DND-41 (cell line): ENCODE measurements at regions not wholly inside any gene's neighbourhood (a gene's known extent, or its start where the extent isn't known, plus 50 kb on each side); places are given as distances from the start of the nearest gene placed in this dataset.

Experiments used
- ATAC-seq: fragments of 200-7000 bp; cut with Tn5 transposase; 3 replicates; pipeline ENCODE4 v1.9.1; 2021; ENCODE audit warnings: low read depth; ENCODE audit not compliant: insufficient read depth
- DNase-seq: peaks from one replicate; pipeline ENCODE4 v3.0.0-alpha.2; 2020
- H2AFZ ChIP-seq: 2 replicates; pipeline ENCODE4 v1.6.0; 2012; ENCODE audit warnings: low read depth, low read length
- H3K27ac ChIP-seq: 2 replicates; pipeline ENCODE4 v1.5.1; 2012; ENCODE audit warnings: low read length, inconsistent platforms
- H3K27me3 ChIP-seq: fragments of 200-600 bp; sonication (generic); 2 replicates; pipeline ENCODE4 v1.6.0; 2012; ENCODE audit warnings: low read length, mild to moderate bottlenecking, inconsistent platforms; ENCODE audit not compliant: insufficient read depth, poor library complexity
- H3K36me3 ChIP-seq: 2 replicates; pipeline ENCODE4 v1.5.1; 2012; ENCODE audit warnings: low read length, inconsistent platforms; ENCODE audit not compliant: insufficient read depth
- H3K4me1 ChIP-seq: 2 replicates; pipeline ENCODE4 v1.5.1; 2012; ENCODE audit warnings: mild to moderate bottlenecking, low read length; ENCODE audit not compliant: insufficient read depth
- H3K4me2 ChIP-seq: 2 replicates; pipeline ENCODE4 v1.6.0; 2012; ENCODE audit warnings: mild to moderate bottlenecking, moderate library complexity, low read length, inconsistent platforms; ENCODE audit not compliant: insufficient read depth
- H3K4me3 ChIP-seq, 2 experiments: fragments of 200-600 bp in 1 of 2; shearing (Covaris generic) in 1 of 2; 2 replicates each; pipeline ENCODE4 v1.5.1; 2012 to 2016; ENCODE audit warnings: inconsistent platforms in 2 of 2, low read length in 2 of 2, mild to moderate bottlenecking in 2 of 2, low read depth in 1 of 2, moderate library complexity in 1 of 2
- H3K79me2 ChIP-seq: 2 replicates; pipeline ENCODE4 v1.6.0; 2012; ENCODE audit warnings: low read length, inconsistent platforms; ENCODE audit not compliant: insufficient read depth
- H3K9ac ChIP-seq: 2 replicates; pipeline ENCODE4 v1.6.0; 2012; ENCODE audit warnings: low read depth, mild to moderate bottlenecking, inconsistent platforms, low read length, moderate library complexity
- H3K9me3 ChIP-seq: 2 replicates; pipeline ENCODE4 v1.5.1; 2012; ENCODE audit warnings: low read length, moderate library complexity, mild to moderate bottlenecking, inconsistent platforms; ENCODE audit not compliant: insufficient read depth, severe bottlenecking
- H4K20me1 ChIP-seq: 2 replicates; pipeline ENCODE4 v1.6.0; 2012; ENCODE audit warnings: low read length; ENCODE audit not compliant: insufficient read depth
- CTCF ChIP-seq: IDR thresholded peaks from 2 replicates; pipeline ENCODE4 v1.5.1; 2012; ENCODE audit warnings: borderline replicate concordance, low read length, moderate library complexity, mild to moderate bottlenecking; ENCODE audit not compliant: poor library complexity, severe bottlenecking; ENCODE audit errors: extremely low read depth
- EZH2 ChIP-seq: IDR thresholded peaks from 3 replicates; pipeline ENCODE4 v1.6.1; 2012; ENCODE audit warnings: borderline replicate concordance, low read depth, mild to moderate bottlenecking, moderate library complexity, low read length, inconsistent platforms; ENCODE audit not compliant: severe bottlenecking

- no peaks in the 10 kb centered on the region for H3K79me2 ChIP-seq
- no peak overlapping the region for H3K9ac ChIP-seq
- H3K27ac ChIP-seq, result no peak overlapping the region
- no peak overlapping the region for H2AFZ ChIP-seq
- no peak overlapping the region for H3K4me2 ChIP-seq
- no peaks in the 10 kb centered on the region for H4K20me1 ChIP-seq
- H3K27me3 ChIP-seq, result no peaks in the 10 kb centered on the region
- H3K4me1 ChIP-seq, result no peaks in the 10 kb centered on the region
- ATAC-seq (no peak), DNase-seq (no peak)
- no peak overlapping the region for H3K4me3 ChIP-seq
- no peak for TF ChIP-seq EZH2
- no peak for TF ChIP-seq CTCF
- no peaks in the 10 kb centered on the region for H3K9me3 ChIP-seq
- no peaks in the 10 kb centered on the region for H3K36me3 ChIP-seq
Observed at GRCh38 chr6:50992704-50993625, 174.3 kb downstream of the TFAP2B start.

GRCh38 chr6:50993941-50994720, 175.5 kb downstream of the TFAP2B start:
- no peaks in the 10 kb centered on the region for H3K27me3 ChIP-seq
- H3K36me3 ChIP-seq, result no peaks in the 10 kb centered on the region
- H3K79me2 ChIP-seq, result no peaks in the 10 kb centered on the region
- no peak overlapping the region for H3K27ac ChIP-seq
- H2AFZ ChIP-seq, result no peak overlapping the region
- TF ChIP-seq EZH2 (no peak), CTCF (no peak)
- no peak for ATAC-seq
- H3K9ac ChIP-seq, result no peak overlapping the region
- no peak overlapping the region for H3K4me3 ChIP-seq
- H3K4me1 ChIP-seq, result no peaks in the 10 kb centered on the region
- H3K9me3 ChIP-seq, result no peaks in the 10 kb centered on the region
- H3K4me2 ChIP-seq, result no peak overlapping the region
- no peak for DNase-seq
- no peaks in the 10 kb centered on the region for H4K20me1 ChIP-seq

- no peaks in the 10 kb centered on the region for H3K9me3 ChIP-seq
- no peak for ATAC-seq
- TF ChIP-seq CTCF, result no peak
Observed at GRCh38 chr6:50995036-50995435, 176.4 kb downstream of the TFAP2B start.

More at GRCh38 chr6:50995036-50995435, 176.4 kb downstream of the TFAP2B start:
- no peak overlapping the region for H2AFZ ChIP-seq
- no peak overlapping the region for H3K4me2 ChIP-seq
- H3K27me3 ChIP-seq, result no peaks in the 10 kb centered on the region
- H3K9ac ChIP-seq, result no peak overlapping the region
- H3K4me3 ChIP-seq, result no peak overlapping the region
- no peaks in the 10 kb centered on the region for H3K79me2 ChIP-seq
- H3K4me1 ChIP-seq, result no peaks in the 10 kb centered on the region
- H3K27ac ChIP-seq, result no peak overlapping the region
- DNase-seq, result no peak
- no peaks in the 10 kb centered on the region for H4K20me1 ChIP-seq
- H3K36me3 ChIP-seq, result no peaks in the 10 kb centered on the region
